ENCODE measurements at regions not wholly inside any gene's neighbourhood (a gene's known extent, or its start where the extent isn't known, plus 50 kb on each side); places are given as distances from the start of the nearest gene placed in this dataset.
"Not testable (repeated sequence)": the region's sequence is repeated elsewhere in the genome, so short reads cannot be mapped to it uniquely, and the experiment has no call there.

GRCh38 chr4:104643805-104644204 lies 149.1 kb upstream of the CXXC4 start:
- TF ChIP-seq CTCF (conservative IDR thresholded peaks at IDR 0.05; ENCODE audit: low read depth, low read length) = no peak
- no peak overlapping the region for H3K4me3 ChIP-seq (ENCODE audit: low read depth, low read length)
- no peak for DNase-seq (ENCODE audit: low read depth)

DNA sequence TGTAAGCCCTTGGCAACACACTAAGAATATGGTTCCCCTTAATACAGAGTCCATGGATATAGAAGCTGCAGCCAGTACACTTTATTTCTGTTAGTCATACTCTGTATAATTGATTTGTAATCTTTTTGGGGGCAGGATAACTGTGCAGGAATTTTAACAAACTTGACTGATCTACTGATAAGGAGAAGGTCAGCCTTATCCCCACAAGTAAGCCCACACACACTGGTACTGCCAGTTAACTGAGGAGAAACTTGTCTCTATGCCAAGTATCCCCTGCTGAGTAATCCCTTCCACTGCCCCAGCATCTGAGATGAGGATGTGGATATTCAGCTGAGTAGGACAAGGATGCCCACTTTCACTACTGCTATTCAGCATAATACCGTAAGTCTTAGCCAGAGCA lies 154.9 kb upstream of the CXXC4 start:
- no peak for TF ChIP-seq CTCF (conservative IDR thresholded peaks at IDR 0.05; ENCODE audit: low read depth, low read length)

DNA sequence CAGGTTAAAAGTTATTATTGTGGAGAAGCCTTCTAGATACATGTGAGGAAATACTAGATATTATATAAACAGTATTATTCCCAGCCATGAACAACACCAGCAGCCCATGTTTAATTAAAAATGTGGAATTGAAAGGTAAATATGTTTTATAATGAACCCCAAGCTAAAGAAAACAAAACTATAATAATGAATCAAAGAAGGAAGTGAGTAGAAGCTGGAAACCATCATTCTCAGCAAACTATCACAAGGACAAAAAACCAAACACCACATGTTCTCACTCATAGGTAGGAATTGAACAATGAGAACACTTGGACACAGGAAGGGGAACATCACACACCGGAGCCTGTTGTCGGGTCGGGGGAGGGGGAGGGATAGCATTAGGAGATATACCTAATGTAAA lies 167.6 kb upstream of the CXXC4 start:
- not testable (repeated sequence) for DNase-seq (ENCODE audit: low read depth); H3K4me3 ChIP-seq (ENCODE audit: low read depth, low read length)

More for the DNA sequence above, 154.9 kb upstream of the CXXC4 start:
- H3K4me3 ChIP-seq (ENCODE audit: low read depth, low read length) = no peak overlapping the region
- no peak for DNase-seq (ENCODE audit: low read depth)

- H3K4me3 ChIP-seq (ENCODE audit: low read depth, low read length) = no peak overlapping the region
- no peak for DNase-seq (ENCODE audit: low read depth)
- TF ChIP-seq CTCF (conservative IDR thresholded peaks at IDR 0.05; ENCODE audit: low read depth, low read length) = no peak
These were observed 182.4 kb upstream of the CXXC4 start for GRCh38 chr4:104677116-104677515.

DNA sequence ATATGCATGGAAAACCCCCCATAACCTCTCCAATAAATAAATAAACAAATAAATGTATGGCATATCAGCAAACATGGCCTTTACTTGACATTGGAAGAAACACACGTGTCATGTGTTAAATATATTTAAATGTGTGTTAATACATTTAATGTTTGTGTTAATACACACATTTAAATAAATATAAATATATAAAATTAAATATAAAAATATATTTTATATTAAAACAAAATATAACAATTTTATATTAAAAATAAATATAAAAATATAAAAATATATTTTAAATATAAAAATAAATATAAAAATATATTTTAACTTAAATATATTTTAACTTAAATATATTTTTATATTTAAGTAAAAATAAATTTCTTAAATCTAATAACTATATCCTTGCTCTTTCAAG lies 187.6 kb upstream of the CXXC4 start:
- no peak for TF ChIP-seq CTCF (conservative IDR thresholded peaks at IDR 0.05; ENCODE audit: low read depth, low read length)
- no peak for DNase-seq (ENCODE audit: low read depth)
- no peak overlapping the region for H3K4me3 ChIP-seq (ENCODE audit: low read depth, low read length)

DNA sequence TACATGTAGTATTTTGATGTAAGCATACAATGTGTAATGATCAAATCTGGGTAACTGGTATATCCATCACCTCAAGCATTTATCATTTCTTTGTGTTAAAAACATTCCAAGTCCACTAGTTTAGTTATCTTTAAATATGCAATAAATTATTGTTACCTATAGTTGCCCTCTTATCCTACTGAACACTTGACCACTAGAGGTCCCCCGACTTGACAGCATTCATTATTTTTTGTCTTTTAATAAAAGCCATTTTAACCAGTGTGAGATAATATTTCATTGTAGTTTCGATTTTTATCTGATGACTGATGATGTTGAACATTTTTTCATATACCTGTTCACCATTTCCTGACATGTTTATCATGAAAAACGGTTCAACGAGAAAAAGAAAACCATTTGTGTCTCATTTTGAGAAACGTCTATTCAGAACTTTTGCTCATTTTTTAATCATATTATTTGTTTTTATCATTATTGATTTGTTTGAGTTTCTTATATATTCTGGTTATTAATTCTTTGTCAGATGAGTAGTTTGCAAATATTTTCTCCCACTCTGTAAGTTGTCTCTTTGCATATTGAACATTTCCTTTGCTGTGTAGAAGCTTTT lies 199.0 kb upstream of the CXXC4 start:
- peak; percentile 14 for DNase-seq (ENCODE audit: low read depth)
- no peak overlapping the region for H3K4me3 ChIP-seq (ENCODE audit: low read depth, low read length)

DNA sequence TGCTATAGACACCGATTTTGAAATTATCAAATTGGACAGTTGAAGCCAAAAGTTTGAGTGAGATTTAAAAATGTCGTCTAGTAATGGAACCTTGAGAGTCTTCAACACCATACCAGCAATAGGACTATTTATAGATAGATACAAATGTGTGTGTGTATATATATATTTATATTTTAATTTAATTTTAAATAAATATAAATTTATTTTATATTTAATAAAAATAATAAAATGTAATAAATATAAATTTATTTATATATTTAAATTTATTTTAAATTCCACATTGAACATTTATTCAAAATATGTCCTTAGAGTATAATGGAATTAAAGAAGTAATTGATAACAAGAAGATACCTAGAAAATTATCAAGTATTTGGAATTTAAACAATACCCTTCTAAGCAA lies 221.9 kb upstream of the CXXC4 start:
- TF ChIP-seq CTCF (conservative IDR thresholded peaks at IDR 0.05; ENCODE audit: low read depth, low read length) = no peak
- DNase-seq (ENCODE audit: low read depth) = no peak
- no peak overlapping the region for H3K4me3 ChIP-seq (ENCODE audit: low read depth, low read length)

More for the DNA sequence above, 199.0 kb upstream of the CXXC4 start:
- TF ChIP-seq CTCF (conservative IDR thresholded peaks at IDR 0.05; ENCODE audit: low read depth, low read length) = no peak
